Liver (tissue), 8 donors: ENCODE measurements at regions not wholly inside any gene's neighbourhood (a gene's known extent, or its start where the extent isn't known, plus 50 kb on each side); places are given as distances from the start of the nearest gene placed in this dataset.

Experiments
- DNase-seq: peaks from one replicate; pipeline ENCODE4 v3.0.0-alpha.2; 2017; ENCODE audit warnings: low spot score
- H3K27ac ChIP-seq, 2 donors: one replicate each; pipeline ENCODE4 v1.7.0; 2013; ENCODE audit warnings: inconsistent platforms in 2 of 2, low read length in 2 of 2, control low read depth in 1 of 2, low read depth in 1 of 2, mild to moderate bottlenecking in 1 of 2
- H3K27me3 ChIP-seq, 4 donors: one replicate each; pipeline versions ENCODE4 v1.6.1 to v1.7.0; 2013; ENCODE audit warnings: low read length in 3 of 4, inconsistent platforms in 1 of 4, mild to moderate bottlenecking in 1 of 4, moderate library complexity in 1 of 4; ENCODE audit not compliant: control insufficient read depth in 4 of 4, insufficient read depth in 4 of 4
- H3K36me3 ChIP-seq, 4 donors: one replicate each; pipeline versions ENCODE4 v1.6.1 to v1.7.0; 2013; ENCODE audit warnings: low read length in 3 of 4, mild to moderate bottlenecking in 3 of 4, low read depth in 1 of 4, moderate library complexity in 1 of 4; ENCODE audit not compliant: control insufficient read depth in 4 of 4, insufficient read depth in 3 of 4
- H3K4me1 ChIP-seq, 4 donors: one replicate each; pipeline versions ENCODE4 v1.6.1 to v1.7.0; 2013; ENCODE audit warnings: low read length in 3 of 4, mild to moderate bottlenecking in 3 of 4, moderate library complexity in 1 of 4; ENCODE audit not compliant: control insufficient read depth in 4 of 4, insufficient read depth in 4 of 4
- H3K4me3 ChIP-seq, 3 donors: one replicate each; pipeline versions ENCODE4 v1.6.1 to v1.7.0; 2013; ENCODE audit warnings: low read length in 3 of 3, control low read depth in 1 of 3, low read depth in 1 of 3, mild to moderate bottlenecking in 1 of 3
- H3K9ac ChIP-seq, 2 donors: one replicate each; pipeline ENCODE4 v1.7.0; 2013; ENCODE audit warnings: low read length in 2 of 2, mild to moderate bottlenecking in 2 of 2, moderate library complexity in 2 of 2, control low read depth in 1 of 2, low read depth in 1 of 2
- H3K9me3 ChIP-seq, 4 donors: one replicate each; pipeline versions ENCODE4 v1.6.1 to v1.7.0; 2013; ENCODE audit warnings: low read length in 3 of 4; ENCODE audit not compliant: control insufficient read depth in 4 of 4
- FOXA2 ChIP-seq: IDR thresholded peaks from 2 replicates; pipeline ENCODE4 v1.6.1; 2016; ENCODE audit warnings: antibody characterized with exemption
- GABPA ChIP-seq, 2 donors: IDR thresholded peaks in 1 of 2; conservative IDR thresholded peaks in 1 of 2; 2 replicates each; pipeline ENCODE4 v1.6.1; 2016; ENCODE audit warnings: antibody characterized with exemption in 2 of 2, mild to moderate bottlenecking in 1 of 2, moderate library complexity in 1 of 2
- HNF4A ChIP-seq, 2 donors: conservative IDR thresholded peaks; 2 replicates each; pipeline ENCODE4 v1.6.1; 2016; ENCODE audit warnings: antibody characterized with exemption in 2 of 2, mild to moderate bottlenecking in 2 of 2
- HNF4G ChIP-seq: IDR thresholded peaks from 2 replicates; pipeline ENCODE4 v1.6.1; 2016; ENCODE audit warnings: antibody characterized with exemption
- NR2F2 ChIP-seq: IDR thresholded peaks from 2 replicates; pipeline ENCODE4 v1.6.1; 2016; ENCODE audit warnings: antibody characterized with exemption
- RAD21 ChIP-seq, 2 donors: IDR thresholded peaks; 2 replicates each; pipeline ENCODE4 v1.6.1; 2016; ENCODE audit warnings: antibody characterized with exemption in 2 of 2, mild to moderate bottlenecking in 2 of 2
- SP1 ChIP-seq: IDR thresholded peaks from 2 replicates; pipeline ENCODE4 v1.6.1; 2018; ENCODE audit warnings: antibody characterized with exemption, mild to moderate bottlenecking
- TAF1 ChIP-seq: conservative IDR thresholded peaks from 2 replicates; pipeline ENCODE4 v1.6.1; 2016; ENCODE audit warnings: antibody characterized with exemption, mild to moderate bottlenecking
- YY1 ChIP-seq: IDR thresholded peaks from 2 replicates; pipeline ENCODE4 v1.6.1; 2016; ENCODE audit warnings: antibody characterized with exemption, mild to moderate bottlenecking
- WGBS: extraction: QIAGEN DNeasy Blood & Tissue Kit; methylation state at CpG from one replicate; pipeline ENCODE4 v1.1.7; 2013; 5-methylcytosine and 5-hydroxymethylcytosine counted together
- TF ChIP-seq, protein P1 (sequence below): fragments of 150-350 bp; IDR thresholded peaks from 2 replicates; pipeline ENCODE4 v1.5.1; 2017; ENCODE audit warnings: improper control_type of control experiment, low read depth, low read length; ENCODE audit not compliant: missing input control
- TF ChIP-seq, protein P2 (sequence below): IDR thresholded peaks from 2 replicates; pipeline ENCODE4 v1.6.1; 2016; ENCODE audit warnings: antibody characterized with exemption
- TF ChIP-seq, protein P3 (sequence below): IDR thresholded peaks from 2 replicates; pipeline ENCODE4 v1.6.1; 2016; ENCODE audit warnings: antibody characterized with exemption
- TF ChIP-seq, protein P4 (sequence below): IDR thresholded peaks from 2 replicates; pipeline ENCODE4 v1.6.1; 2016; ENCODE audit warnings: antibody characterized with exemption, mild to moderate bottlenecking
- TF ChIP-seq, protein P5 (sequence below): IDR thresholded peaks from 2 replicates; pipeline ENCODE4 v1.6.1; 2016; ENCODE audit warnings: antibody characterized with exemption
- donor health status: healthy.
- donor health status: healthy.
- donor health status: healthy.
- donor health status: healthy.
- donor health status: healthy.

DNA sequence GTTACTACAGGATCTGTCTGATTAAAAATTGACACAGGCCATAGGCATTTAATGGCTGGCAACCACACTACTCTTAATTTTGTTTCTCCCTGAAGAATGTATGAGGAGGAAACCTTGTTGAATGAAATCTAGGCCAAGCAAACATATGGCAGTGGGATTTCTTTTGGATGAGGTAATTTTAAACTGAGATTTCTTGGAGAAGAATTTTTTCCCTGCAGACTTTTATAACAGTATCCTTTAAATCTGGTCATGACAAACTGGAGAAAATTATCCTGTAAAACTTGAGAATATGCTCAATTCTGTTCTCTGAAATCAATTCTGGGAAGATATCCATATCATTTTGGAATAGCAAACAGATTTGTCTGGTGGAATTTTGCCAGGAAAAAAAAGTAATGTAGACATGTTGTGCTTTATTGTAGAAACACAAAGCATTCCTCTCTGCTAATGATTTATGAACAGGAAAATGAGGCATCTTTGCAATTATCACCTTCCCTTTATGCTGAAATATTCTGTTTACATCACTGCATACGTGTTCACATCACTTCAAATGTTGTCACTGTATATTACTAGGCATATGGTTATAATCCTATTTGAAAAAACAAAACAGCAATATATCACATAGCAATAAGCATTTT lies 108.3 kb upstream of the ARSJ start:
- DNase-seq, result no peak
- no peaks in the 10 kb centered on the region for H3K36me3 ChIP-seq
- no peaks in the 10 kb centered on the region for H3K9me3 ChIP-seq
- H3K27ac ChIP-seq, result no peak overlapping the region
- no peak overlapping the region for H3K4me3 ChIP-seq
- no peaks in the 10 kb centered on the region for H3K4me1 ChIP-seq
- TF ChIP-seq HNF4A (conservative IDR thresholded peaks at IDR 0.05) (no peak), YY1 (no peak), SP1 (no peak), GABPA (IDR thresholded peaks at IDR 0.05 in 1 of 2, conservative IDR thresholded peaks at IDR 0.05 in 1 of 2) (no peak), RAD21 (IDR thresholded peaks at IDR 0.05) (no peak), NR2F2 (no peak)
- TF ChIP-seq, protein P1, sequence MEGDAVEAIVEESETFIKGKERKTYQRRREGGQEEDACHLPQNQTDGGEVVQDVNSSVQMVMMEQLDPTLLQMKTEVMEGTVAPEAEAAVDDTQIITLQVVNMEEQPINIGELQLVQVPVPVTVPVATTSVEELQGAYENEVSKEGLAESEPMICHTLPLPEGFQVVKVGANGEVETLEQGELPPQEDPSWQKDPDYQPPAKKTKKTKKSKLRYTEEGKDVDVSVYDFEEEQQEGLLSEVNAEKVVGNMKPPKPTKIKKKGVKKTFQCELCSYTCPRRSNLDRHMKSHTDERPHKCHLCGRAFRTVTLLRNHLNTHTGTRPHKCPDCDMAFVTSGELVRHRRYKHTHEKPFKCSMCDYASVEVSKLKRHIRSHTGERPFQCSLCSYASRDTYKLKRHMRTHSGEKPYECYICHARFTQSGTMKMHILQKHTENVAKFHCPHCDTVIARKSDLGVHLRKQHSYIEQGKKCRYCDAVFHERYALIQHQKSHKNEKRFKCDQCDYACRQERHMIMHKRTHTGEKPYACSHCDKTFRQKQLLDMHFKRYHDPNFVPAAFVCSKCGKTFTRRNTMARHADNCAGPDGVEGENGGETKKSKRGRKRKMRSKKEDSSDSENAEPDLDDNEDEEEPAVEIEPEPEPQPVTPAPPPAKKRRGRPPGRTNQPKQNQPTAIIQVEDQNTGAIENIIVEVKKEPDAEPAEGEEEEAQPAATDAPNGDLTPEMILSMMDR, result no peak
- TF ChIP-seq, protein P2, sequence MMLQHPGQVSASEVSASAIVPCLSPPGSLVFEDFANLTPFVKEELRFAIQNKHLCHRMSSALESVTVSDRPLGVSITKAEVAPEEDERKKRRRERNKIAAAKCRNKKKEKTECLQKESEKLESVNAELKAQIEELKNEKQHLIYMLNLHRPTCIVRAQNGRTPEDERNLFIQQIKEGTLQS, result no peak
- TF ChIP-seq, protein P3, sequence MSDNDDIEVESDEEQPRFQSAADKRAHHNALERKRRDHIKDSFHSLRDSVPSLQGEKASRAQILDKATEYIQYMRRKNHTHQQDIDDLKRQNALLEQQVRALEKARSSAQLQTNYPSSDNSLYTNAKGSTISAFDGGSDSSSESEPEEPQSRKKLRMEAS, result no peak
- H3K27me3 ChIP-seq, result no peaks in the 10 kb centered on the region
- 68% methylated on average over 1 of the region's 1 CpG for WGBS
- no peak overlapping the region for H3K9ac ChIP-seq

DNA sequence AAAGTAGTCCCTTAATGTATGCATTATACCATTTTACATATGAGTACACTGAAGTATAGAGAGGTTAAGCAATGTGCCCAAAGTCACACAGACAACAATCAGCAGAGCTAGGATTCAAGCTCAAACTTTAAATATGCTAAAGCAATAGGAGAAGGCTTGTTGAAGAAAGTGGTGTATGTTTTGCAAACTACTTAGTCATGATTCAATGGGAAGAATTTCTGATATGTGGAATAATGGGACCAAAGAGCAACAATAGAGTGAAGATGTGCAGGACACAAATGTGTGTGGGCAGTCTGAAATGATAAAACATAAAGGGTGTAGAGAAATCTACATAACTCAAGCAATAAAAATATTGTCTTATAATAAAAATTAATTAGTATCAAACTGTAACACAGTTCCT lies 109.0 kb upstream of the ARSJ start:
- H3K9me3 ChIP-seq, result no peaks in the 10 kb centered on the region
- H3K9ac ChIP-seq, result no peak overlapping the region
- TF ChIP-seq YY1 (no peak), FOXA2 (no peak)
- TF ChIP-seq, protein P4, sequence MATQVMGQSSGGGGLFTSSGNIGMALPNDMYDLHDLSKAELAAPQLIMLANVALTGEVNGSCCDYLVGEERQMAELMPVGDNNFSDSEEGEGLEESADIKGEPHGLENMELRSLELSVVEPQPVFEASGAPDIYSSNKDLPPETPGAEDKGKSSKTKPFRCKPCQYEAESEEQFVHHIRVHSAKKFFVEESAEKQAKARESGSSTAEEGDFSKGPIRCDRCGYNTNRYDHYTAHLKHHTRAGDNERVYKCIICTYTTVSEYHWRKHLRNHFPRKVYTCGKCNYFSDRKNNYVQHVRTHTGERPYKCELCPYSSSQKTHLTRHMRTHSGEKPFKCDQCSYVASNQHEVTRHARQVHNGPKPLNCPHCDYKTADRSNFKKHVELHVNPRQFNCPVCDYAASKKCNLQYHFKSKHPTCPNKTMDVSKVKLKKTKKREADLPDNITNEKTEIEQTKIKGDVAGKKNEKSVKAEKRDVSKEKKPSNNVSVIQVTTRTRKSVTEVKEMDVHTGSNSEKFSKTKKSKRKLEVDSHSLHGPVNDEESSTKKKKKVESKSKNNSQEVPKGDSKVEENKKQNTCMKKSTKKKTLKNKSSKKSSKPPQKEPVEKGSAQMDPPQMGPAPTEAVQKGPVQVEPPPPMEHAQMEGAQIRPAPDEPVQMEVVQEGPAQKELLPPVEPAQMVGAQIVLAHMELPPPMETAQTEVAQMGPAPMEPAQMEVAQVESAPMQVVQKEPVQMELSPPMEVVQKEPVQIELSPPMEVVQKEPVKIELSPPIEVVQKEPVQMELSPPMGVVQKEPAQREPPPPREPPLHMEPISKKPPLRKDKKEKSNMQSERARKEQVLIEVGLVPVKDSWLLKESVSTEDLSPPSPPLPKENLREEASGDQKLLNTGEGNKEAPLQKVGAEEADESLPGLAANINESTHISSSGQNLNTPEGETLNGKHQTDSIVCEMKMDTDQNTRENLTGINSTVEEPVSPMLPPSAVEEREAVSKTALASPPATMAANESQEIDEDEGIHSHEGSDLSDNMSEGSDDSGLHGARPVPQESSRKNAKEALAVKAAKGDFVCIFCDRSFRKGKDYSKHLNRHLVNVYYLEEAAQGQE, result no peak
- H3K4me1 ChIP-seq, result no peaks in the 10 kb centered on the region
- H3K27me3 ChIP-seq, result no peaks in the 10 kb centered on the region
- no peak overlapping the region for H3K4me3 ChIP-seq
- no peaks in the 10 kb centered on the region for H3K36me3 ChIP-seq
- DNase-seq, result no peak
- H3K27ac ChIP-seq, result no peak overlapping the region

DNA sequence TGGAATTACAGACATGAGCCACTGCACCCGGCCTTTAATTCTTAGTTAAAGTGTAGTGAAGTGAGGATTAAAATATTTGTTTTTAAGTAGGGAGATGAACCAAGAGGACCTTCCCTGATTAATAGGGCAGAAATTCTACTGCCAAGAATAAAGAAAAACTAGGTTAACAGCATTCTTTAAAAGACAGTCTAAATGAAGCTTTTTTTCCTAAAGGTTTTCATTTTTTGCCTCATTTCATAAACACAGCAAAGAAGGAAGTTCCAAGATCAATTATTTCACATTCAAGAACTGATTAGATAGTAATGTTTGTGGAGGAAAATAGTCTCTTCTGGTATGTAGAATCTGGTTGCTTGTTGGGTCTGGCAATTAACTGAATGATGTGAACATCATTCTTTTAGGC lies 112.1 kb upstream of the ARSJ start:
- H3K27me3 ChIP-seq, result no peaks in the 10 kb centered on the region
- H3K9ac ChIP-seq, result no peak overlapping the region
- no peak overlapping the region for H3K4me3 ChIP-seq
- DNase-seq, result no peak
- no peaks in the 10 kb centered on the region for H3K9me3 ChIP-seq
- H3K27ac ChIP-seq, result no peak overlapping the region
- H3K4me1 ChIP-seq, result no peaks in the 10 kb centered on the region
- TF ChIP-seq TAF1 (no peak), FOXA2 (no peak), HNF4G (no peak)
- TF ChIP-seq, protein P5, sequence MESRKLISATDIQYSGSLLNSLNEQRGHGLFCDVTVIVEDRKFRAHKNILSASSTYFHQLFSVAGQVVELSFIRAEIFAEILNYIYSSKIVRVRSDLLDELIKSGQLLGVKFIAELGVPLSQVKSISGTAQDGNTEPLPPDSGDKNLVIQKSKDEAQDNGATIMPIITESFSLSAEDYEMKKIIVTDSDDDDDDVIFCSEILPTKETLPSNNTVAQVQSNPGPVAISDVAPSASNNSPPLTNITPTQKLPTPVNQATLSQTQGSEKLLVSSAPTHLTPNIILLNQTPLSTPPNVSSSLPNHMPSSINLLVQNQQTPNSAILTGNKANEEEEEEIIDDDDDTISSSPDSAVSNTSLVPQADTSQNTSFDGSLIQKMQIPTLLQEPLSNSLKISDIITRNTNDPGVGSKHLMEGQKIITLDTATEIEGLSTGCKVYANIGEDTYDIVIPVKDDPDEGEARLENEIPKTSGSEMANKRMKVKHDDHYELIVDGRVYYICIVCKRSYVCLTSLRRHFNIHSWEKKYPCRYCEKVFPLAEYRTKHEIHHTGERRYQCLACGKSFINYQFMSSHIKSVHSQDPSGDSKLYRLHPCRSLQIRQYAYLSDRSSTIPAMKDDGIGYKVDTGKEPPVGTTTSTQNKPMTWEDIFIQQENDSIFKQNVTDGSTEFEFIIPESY, result no peak
- no peaks in the 10 kb centered on the region for H3K36me3 ChIP-seq
- WGBS, result 84% methylated on average over 1 of the region's 1 CpG
